Eye (tissue), 1 donor: ENCODE measurements at regions not wholly inside any gene's neighbourhood (a gene's known extent, or its start where the extent isn't known, plus 50 kb on each side); places are given as distances from the start of the nearest gene placed in this dataset.
A peak's percentile ranks its signal among the peaks of the same experiment; 100 is the strongest.
"Not testable (repeated sequence)": the region's sequence is repeated elsewhere in the genome, so short reads cannot be mapped to it uniquely, and the experiment has no call there.

Source experiments
- DNase-seq: peaks from one replicate; pipeline ENCODE4 v3.0.0-alpha.2; 2015

DNA sequence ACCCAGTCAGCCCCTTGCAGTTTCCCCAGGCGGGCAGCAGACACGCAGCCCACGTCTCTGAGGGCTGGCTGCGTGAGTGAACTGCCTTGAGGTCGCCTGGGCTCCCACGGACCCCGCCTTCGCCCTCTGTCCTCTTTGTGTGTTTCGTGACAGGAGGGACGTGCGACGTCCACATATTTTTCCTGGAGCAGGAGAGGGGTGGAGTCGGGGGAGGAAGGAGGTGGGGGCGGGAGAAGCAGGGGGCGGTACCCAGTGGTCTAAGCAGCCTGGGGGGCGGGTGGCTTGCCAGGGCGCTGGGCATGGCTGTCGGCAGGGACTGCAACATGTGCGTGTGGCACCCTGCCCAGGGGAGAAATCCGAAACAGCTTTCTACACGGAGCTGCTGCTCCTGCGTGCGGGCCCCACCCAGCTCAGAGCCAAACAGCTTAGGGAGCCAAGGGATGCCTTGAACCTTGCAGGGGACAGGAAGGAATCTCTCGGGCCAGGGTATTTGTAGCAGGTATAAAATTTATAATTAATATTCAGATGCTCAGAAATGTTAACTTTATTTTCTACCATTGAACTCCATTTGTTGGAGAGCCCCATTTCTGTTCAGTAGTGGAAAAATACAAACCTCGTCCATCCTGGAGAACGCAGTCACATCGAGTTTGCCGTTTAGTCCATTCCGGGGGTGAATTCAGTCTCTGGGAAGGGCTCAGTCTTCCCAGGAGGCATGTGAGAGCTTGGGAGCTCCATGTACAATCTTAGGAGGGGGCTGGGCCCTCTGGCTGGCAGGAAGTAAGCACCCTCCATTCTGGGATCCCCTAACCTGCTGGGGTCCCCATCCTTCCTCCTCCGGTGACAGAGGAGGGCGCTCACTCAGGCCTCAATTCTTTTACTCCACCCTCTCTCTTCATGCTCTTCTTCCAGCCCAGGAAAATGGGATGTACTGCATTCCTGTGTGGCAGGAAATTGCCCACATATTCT, 79.1 kb upstream of the MEF2A start:
- DNase-seq: peak; percentile 75

DNA sequence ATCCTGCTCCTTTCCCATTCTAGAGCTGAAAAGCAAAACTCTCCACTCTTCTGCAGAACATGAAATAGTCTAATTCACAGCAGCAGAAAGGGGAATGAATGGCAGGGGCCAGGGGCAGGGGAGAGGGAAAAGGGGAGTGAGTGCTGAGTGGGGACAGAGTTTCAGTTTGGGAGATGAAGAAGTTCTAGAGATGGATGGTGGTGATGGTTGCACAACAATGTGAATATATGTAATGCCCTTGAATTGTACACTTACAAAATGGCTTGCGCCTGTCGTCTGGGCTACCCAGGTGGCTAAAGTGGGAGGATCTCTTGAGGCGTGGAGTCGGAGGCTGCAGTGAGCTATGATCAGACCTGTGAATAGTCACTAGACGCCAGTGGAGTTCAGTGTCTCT, 78.5 kb upstream of the MEF2A start:
- no peak for DNase-seq

DNA sequence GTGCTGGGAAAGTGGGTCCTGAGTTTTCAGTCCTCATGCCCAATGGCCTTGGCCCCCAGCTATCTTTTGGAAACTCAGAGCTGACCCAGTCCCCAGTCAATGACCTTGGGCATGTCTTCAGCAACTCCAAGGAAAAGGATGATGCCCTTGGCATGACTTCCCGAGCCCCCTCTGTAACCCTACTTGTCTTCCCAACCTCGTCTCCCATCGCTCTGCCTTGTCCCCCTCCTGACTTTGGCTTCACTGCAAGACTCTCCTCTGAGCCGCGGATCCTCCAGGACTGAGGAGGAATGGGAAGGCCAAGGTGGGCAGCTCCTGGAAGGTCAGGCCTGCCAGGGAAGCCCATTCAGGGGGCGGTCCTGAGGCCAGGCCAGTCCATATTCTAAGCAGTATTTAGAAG, 73.5 kb upstream of the MEF2A start:
- DNase-seq: no peak

DNA sequence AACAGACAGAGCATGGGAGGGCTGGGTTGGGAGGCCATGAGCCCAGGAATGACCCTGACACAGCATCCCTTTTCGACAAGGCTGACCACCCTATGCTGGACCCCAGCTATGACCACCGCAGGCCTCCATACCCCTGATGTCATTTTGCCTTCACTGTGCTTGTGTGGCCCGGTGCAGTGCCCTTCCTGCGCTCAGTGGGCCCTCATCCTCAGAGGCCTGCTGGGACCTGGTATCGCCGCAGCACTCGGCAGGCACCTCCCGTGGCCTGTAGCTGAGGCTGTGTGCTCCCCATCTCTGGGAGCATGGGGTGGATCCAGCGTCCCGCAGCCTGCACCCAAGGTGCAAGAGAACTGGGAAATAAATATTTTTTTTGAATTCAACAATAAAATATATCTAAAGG, 73.1 kb upstream of the MEF2A start:
- no peak for DNase-seq

DNA sequence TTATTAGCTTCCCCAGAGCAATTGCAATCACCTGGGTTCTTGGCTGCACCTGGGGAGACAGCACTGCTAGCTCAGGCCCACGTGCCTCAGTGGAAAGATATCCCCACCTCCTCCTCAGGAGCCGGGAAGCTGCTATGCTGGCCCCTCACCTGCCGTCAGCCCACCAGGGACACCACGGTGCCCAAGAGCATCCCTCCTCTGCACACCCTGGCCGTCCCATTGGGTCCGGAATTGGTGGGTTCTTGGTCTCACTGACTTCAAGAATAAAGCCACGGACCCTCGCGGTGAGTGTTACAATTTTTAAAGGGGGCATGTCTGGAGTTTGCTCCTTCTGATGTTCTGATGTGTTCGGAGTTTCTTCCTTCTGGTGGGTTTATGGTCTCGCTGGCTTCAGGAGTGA, 72.3 kb upstream of the MEF2A start:
- DNase-seq: no peak

DNA sequence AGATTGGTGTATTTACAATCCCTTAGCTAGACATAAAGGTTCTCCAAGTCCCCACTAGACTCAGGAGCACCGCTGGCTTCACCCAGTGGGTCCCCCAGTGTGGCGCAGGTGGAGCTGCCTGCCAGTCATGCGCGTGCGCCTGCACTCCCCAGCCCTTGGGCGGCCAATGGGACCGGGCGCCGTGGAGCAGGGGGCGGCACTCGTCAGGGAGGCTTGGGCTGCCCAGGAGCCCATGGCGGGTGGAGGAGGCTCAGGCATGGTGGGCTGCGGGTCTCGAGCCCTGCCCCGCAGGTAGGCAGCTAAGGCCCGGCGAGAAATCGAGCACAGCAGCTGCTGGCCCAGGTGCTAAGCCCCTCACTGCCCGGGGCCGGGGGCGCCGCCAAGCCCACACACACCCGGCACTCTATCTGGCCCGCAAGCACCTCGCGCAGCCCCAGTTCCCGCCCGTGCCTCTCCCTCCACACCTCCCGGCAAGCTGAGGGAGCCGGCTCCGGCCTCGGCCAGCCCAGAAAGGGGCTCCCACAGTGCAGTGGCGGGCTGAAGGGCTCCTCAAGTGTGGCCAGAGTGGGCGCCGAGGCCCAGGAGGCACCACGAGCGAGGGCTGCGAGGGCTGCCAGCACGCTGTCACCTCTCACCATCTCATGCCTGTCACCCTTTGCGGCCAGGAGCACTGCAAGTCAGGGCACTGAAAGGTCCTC, 71.1 kb upstream of the MEF2A start:
- DNase-seq: not testable (repeated sequence)

DNA sequence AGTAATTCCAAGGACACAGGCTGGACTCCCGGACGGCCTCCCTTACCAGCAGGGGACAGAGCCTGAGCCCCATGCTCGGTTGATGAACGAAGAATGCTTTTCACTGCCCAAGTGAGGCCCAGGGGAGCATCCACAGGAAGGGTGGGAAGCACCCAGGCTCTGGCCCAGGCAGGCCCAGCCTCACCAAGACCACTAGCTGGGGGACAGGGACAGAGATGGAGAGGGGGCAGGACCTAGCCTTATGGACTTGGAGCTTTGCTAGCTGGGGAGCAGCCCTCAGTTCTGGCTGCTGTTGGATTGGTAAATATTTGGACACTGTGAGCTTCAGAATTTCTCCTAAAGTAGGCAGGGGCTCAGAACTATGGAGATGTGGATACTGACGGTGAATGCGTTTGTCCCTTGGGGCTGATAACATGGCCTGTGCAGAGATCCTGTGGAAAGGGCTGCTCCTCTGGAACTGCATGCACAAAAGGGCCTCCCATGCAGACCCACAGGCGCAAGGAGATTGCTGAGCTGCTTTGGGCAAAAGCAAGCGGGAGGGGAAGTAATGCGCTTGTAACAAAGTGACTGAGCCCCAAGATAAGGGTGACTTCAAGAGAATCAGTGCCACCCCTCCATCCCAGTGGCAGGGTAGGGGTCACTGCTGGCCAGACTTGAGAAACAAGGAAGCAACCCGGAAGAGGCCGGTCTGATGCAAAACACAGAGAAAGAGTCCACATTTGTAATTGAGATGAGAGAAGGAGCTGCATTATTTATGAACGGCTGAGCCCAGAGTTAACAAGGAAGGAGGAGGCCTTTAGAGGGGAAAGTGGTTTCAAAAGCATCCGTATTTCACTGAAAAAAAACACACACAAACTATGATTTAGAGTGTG, 70.1 kb upstream of the MEF2A start:
- peak; percentile 77 for DNase-seq

DNA sequence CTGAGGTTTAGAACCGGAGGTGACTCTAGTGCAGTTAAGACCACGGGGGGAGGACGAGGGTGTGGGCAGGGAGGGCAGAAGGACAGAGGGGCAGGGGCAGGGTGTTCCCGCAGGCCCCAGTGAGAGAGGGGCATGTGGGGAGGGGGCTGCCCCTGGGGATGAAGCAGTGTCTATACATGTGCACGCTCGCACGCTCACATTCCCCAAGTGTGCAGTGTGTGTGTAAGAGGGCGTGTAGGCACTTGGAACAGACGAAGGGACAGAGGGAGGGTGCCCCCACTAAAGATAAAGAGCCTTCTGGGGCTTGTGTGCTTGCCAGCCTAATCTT, 69.5 kb upstream of the MEF2A start:
- no peak for DNase-seq

DNA sequence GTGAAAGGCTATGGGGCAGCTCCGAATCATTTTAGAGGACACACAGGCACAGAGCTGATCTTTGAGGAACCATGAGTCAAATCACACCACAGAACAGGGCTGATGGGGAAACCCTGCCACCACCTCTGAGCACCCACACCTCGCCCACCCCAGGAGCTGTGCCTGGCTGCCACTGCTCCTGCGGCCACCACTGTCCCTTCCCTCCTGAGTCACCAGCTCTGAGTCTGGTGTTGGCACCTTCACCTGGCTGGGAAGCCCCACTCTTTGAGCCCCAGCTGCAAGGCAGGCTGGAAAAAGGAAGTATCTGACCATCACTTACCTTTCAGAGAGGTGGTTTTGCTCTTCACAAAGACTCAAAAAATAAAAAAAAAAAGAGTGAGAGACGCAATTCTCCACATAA, 63.6 kb upstream of the MEF2A start:
- no peak for DNase-seq

DNA sequence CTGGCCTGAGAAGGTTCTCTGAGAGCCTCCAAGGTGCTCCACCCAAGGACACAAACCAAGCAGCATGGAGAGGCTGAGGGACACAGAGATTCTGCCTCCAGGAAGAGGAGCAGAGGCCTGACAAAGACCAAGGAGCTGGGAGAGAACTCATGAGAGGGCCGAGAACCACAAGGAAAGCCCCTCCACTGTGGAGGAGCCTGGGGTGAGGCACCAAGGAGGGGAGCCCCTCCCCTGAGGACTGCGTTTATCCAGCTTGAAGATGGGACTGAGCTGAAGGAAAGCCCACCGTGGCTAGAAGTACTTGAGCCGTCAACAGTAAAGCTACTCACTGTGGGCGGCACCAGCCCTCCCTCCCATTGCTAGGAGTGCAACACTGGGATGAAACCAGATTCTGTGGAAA, 63.1 kb upstream of the MEF2A start:
- no peak for DNase-seq

DNA sequence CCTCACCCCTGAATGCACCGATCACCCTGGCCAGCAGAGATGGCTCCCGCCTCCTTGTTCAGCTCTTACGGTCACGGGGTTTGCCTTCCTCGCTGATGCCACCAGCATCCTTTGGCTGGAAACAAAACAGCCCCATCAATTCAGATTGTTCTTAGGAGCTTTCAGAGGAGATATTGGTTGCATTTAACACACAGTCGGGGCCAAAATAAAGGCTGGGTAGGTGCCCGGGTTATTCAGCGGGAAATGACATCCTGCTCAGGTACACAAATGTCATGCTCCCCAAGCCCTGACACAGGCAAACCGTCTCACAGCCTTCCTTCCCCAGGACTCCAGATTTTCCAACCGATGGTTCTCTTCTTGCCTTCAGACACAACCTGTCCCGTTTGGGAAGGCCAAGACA, 62.4 kb upstream of the MEF2A start:
- no peak for DNase-seq

DNA sequence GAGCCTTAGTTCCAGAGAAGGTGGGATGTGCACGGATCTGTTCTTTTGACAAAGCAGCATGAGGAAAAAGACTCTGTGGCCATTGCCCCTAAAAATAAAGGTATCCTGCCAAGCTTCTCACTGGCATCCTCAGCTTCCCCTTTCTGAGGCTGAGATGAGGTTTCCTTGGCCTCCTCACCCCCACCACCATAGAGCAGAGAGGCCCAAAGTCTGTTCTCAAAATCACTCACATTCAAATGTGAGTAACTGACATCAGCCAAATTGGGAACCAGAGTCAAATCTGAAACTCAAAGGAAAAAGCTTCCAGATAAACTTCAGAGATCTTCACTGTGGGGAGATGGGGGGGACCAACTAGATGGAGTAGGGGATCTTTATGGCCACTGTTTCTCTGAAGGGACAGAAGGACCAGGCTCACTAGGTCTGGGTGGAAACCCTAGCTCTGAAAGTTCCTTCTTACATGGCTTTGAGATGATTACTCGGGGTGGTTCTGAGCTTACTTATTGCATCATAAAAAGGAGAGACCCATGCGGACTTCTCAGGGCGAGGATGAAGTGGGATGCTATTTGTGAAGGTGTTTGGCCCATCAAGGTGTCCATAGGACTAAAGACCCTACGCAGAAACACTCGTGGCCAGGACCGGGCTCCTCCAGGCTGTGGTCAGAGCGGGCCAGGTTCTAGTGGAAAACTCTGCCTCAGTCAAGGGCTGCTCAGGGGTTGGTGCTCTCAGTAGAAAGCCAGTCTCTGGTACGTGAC, 61.5 kb upstream of the MEF2A start:
- no peak for DNase-seq

DNA sequence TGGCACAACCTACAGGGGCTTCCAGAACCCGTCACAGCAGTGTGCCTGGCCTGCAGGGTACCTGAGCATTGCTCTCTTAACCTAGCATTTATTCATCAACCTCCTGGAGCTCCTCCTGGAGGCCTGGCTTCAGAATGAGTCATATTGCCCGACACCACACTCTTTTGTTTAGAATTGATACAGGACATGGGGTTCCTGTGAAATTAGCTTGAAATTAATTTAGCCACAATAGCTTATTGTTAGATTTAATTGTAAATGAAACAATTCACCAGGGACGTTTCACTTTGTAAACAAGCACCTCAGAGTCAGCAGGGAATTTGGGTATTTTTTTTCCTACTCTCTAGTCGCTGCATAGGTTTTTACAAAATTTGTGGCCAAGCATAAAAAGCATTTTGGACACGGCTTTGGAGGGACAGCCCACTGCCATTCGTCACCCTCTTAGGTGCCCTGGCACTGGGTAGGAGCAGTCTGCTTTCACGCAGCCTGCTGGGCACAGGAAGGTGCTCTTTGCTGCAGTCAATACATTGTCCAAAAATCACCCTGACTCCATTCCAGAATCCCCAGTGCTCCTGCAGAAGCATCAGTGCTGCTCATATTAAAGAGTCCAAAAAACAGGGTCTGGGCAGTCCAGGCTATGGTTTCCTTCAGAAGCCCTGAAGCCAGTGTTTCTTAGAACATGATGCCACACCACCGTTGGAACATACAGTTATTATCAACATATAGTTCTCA, 60.8 kb upstream of the MEF2A start:
- DNase-seq: no peak

DNA sequence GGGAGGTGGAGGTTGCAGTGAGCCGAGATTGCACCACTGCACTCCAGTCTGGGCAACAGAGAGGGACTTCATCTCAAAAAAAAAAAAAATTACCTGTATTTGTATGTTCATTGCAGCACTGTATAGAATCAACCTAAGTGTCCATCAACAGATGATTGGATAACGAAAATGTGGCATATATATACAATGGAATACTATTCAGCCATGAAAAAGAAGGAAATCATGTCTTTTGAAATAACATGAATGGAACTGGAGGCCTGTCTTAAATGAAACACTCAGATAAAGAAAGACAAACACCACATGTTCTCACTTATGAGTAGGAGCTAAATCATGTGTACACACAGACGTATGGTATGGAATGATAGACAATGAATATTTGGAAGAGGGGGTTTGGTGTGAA, 59.4 kb upstream of the MEF2A start:
- no peak for DNase-seq

DNA sequence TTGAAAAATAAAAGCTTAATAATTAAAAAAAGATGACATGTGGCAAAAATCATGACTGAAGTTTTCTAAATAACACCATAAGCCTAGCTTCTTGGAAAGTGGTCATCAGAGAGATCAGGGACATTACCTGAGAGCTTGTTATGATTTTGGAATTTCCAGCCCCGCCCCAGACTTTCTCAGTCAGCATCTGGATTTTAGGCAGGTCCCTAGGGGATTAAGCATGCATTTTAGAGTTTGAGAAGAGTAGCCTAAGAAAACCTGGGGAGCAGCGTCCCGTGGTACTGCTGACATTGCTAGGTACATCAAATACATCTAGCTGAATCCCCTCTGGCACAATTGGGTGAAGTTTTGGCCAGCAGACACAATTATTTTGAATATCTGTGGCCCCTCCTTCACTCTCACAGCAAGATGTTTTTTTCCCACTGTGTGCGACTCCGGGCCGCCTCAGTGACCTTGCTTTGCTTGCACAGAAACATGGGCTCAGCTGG, 58.7 kb upstream of the MEF2A start:
- DNase-seq: no peak

DNA sequence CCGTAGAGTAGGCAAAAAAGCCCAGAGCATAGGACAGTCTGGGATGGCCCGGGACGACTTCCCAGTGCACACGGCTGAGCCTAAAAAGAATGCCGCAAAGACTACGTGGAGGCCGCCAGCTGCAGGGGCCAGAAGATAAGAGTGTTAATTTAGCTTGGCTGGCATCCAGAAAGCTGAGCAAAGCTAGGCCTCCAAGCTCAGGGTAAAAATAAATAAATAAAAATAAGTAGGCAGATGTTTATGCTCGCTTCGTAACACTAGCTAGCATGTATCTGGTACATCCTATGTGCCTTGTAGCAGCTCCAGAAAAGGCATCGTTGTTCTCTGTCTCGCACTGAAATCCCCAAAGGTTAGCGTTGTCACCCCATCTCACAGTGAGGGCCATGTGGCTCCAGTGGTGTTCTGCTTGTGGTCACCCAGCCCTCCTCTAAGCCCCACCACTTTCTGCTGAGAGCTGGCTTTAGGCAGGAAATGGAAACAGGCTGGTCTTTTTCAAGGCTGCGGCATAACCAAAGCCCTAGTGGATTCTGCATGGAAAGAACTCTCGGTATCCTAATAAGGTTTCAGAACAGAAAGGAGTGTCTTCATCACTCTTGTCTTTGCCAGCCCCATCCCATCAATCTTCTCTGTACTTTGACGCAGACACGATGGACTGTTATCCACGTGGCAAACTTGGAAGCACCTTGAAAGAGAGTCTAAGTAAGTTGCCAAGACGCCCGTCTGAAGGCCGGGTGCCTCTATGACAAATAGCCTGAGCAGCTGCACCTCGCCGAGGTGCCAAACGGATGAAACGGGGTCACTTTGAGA, 58.1 kb upstream of the MEF2A start:
- DNase-seq: peak; percentile 66

DNA sequence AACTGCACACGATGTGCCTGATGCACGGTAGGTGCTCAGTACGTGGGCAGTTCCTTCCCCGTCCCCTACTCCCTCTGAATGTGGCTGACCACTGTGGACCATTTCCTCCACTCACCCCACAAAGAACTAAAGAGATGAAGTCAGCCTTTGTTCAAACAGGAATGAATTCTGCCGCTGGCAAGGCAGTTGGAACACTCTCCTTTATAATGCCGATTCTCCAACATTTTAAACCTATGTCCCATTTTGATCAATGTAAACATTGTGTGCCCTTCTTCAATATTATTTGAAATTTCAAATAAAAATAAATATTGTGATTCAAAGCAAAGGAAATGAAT, 57.5 kb upstream of the MEF2A start:
- no peak for DNase-seq

DNA sequence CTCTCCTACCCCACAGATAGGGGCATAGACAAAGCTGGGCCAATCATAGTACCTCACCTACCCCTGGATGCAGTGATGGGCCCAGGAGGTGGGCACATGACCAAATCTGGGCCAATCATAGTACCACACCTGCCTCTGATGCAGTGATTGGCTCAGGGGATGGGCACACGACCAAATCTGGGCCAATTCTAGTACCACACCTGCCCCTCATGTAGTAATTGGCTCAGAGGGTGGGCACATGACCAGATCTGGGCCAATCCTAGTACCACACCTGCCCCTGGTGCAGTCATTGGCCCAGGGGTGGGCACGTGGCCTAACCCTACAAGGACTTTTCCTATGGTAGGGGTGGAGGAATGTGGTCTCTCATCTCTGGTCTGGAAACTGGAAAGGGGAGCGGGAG, 56.9 kb upstream of the MEF2A start:
- DNase-seq: no peak

DNA sequence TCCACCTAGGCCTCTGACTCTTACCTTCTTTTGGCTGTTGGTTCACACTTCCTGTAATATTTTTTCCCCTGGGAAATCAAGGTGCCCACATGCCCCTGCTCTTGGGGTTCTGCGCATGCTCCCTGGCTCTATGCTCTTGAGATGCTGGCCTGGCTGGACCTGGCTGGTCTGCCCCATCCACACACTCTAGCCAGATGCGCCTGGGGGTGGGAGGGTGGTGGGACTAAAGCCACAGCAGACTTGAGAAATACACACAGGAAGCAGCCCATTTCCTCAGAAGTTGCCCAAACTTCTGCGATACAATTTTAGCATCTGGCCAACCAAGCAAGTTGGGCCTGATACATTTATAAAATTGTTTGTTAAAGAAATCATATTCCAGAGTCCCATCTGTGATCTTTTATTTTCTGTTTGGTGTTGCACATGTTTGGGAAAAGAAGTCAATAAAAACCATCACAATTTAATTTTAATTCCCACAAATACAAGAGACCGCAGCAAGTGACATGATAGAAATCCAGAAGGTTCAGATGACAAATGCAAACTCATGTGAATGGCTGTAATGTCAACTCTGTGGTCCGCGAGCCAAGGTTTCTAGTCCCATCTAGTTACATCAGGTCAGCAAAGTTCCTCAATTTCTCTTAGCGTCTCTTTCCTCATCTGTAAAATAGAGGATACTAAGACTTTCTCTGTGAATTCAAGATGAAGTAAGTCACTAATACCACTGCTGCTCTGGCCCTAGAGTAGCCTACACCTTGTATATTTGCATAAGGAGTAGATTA, 55.9 kb upstream of the MEF2A start:
- no peak for DNase-seq

DNA sequence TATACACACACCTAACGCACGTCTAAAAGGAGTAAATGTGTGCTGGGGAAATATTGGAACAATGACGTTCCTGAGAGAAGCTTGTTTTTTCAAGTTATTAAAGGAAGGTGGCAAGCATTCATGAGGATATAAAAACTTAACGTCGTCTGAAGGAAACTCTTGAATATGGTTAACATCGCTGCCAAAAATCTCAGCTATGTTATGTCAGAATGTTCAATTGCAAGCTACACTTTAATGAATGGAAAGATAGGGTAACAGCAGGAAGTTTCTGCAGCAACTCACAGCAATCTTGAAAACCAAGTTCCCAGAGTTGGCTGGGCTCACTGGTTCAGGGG, 54.3 kb upstream of the MEF2A start:
- peak; percentile 56 for DNase-seq
